ENCODE measurements at regions not wholly inside any gene's neighbourhood (a gene's known extent, or its start where the extent isn't known, plus 50 kb on each side); places are given as distances from the start of the nearest gene placed in this dataset.

DNA sequence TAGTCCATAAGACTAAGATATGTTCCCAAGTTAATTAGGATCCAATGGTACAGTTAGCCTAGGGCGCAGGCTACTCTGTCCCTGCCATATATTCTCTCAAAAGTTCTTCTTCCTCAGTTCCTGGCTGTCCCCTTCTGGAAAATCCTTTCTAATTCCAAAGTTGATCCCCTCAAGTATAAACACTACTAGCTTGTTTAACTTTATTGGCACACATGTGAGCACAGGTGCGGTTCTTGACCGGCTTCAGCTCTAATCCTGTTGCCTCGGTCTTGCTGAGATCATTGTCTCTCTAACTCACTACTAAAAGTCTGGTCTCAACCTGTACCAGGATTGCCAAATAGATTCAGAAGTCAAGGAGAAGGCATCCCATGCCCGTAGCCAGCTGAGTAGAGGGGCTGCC lies 89.0 kb downstream of the SEMA4F start:
- no peaks in the 10 kb centered on the region for H3K36me3 ChIP-seq (ENCODE audit: control insufficient read depth in 2 of 2, insufficient read depth in 1 of 2, low read length in 2 of 2)
- H3K4me3 ChIP-seq (ENCODE audit: low read depth, low read length): no peak overlapping the region
- no peak overlapping the region for H3K27ac ChIP-seq (ENCODE audit: extremely low read depth, low read depth, low read length)
- no peaks in the 10 kb centered on the region for H3K9me3 ChIP-seq (ENCODE audit: control insufficient read depth, insufficient read depth, low read depth, low read length)
- ChIA-PET CTCF (interaction anchor here (0.6 to 1.1 kb wide), 2 partner anchors 28 to 113 kb away, joined by 3 to 4 read pairs; no protein-coding TSS in a partner anchor), POLR2A (no interaction called here)
- no peaks in the 10 kb centered on the region for H3K4me1 ChIP-seq (ENCODE audit: control insufficient read depth, insufficient read depth, low read length)
- no peak for TF ChIP-seq ZNF623 (tag by site-specific recombination; IDR thresholded peaks at IDR 0.05)
- TF ChIP-seq, protein P1, sequence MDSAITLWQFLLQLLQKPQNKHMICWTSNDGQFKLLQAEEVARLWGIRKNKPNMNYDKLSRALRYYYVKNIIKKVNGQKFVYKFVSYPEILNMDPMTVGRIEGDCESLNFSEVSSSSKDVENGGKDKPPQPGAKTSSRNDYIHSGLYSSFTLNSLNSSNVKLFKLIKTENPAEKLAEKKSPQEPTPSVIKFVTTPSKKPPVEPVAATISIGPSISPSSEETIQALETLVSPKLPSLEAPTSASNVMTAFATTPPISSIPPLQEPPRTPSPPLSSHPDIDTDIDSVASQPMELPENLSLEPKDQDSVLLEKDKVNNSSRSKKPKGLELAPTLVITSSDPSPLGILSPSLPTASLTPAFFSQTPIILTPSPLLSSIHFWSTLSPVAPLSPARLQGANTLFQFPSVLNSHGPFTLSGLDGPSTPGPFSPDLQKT (IDR thresholded peaks at IDR 0.05; ENCODE audit: borderline replicate concordance, low read depth, low read length): no peak
- TF ChIP-seq, protein P2, sequence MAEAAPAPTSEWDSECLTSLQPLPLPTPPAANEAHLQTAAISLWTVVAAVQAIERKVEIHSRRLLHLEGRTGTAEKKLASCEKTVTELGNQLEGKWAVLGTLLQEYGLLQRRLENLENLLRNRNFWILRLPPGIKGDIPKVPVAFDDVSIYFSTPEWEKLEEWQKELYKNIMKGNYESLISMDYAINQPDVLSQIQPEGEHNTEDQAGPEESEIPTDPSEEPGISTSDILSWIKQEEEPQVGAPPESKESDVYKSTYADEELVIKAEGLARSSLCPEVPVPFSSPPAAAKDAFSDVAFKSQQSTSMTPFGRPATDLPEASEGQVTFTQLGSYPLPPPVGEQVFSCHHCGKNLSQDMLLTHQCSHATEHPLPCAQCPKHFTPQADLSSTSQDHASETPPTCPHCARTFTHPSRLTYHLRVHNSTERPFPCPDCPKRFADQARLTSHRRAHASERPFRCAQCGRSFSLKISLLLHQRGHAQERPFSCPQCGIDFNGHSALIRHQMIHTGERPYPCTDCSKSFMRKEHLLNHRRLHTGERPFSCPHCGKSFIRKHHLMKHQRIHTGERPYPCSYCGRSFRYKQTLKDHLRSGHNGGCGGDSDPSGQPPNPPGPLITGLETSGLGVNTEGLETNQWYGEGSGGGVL (tag by site-specific recombination; IDR thresholded peaks at IDR 0.05): no peak
- no peak for TF ChIP-seq ZNF404 (tag by site-specific recombination; IDR thresholded peaks at IDR 0.05)

DNA sequence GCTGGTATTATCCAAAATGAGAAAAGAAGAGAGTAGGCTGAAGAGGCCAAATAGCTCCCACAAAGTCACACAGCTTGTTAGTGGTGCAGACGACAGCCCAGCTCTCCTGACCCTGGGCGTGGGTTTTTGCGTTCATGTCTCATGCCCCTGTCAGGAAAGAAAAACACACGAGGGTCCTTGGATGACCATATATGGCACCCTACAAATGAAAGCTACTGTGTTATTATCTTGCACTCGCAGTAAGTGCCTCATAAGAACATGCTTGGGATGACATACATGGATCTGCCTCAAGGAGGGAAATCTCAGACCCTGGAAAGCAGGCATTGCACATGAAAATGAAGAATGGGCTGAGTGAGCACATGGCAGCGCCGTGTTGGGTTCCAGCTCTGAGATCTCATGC lies 89.7 kb downstream of the SEMA4F start:
- H3K4me3 ChIP-seq (ENCODE audit: low read depth, low read length): no peak overlapping the region
- no peaks in the 10 kb centered on the region for H3K9me3 ChIP-seq (ENCODE audit: control insufficient read depth, insufficient read depth, low read depth, low read length)
- no peak overlapping the region for H3K27ac ChIP-seq (ENCODE audit: extremely low read depth, low read depth, low read length)
- H3K36me3 ChIP-seq (ENCODE audit: control insufficient read depth in 2 of 2, insufficient read depth in 1 of 2, low read length in 2 of 2): no peaks in the 10 kb centered on the region
- no peak for TF ChIP-seq OSR2 (tag by site-specific recombination; IDR thresholded peaks at IDR 0.05)
- TF ChIP-seq, protein P3, sequence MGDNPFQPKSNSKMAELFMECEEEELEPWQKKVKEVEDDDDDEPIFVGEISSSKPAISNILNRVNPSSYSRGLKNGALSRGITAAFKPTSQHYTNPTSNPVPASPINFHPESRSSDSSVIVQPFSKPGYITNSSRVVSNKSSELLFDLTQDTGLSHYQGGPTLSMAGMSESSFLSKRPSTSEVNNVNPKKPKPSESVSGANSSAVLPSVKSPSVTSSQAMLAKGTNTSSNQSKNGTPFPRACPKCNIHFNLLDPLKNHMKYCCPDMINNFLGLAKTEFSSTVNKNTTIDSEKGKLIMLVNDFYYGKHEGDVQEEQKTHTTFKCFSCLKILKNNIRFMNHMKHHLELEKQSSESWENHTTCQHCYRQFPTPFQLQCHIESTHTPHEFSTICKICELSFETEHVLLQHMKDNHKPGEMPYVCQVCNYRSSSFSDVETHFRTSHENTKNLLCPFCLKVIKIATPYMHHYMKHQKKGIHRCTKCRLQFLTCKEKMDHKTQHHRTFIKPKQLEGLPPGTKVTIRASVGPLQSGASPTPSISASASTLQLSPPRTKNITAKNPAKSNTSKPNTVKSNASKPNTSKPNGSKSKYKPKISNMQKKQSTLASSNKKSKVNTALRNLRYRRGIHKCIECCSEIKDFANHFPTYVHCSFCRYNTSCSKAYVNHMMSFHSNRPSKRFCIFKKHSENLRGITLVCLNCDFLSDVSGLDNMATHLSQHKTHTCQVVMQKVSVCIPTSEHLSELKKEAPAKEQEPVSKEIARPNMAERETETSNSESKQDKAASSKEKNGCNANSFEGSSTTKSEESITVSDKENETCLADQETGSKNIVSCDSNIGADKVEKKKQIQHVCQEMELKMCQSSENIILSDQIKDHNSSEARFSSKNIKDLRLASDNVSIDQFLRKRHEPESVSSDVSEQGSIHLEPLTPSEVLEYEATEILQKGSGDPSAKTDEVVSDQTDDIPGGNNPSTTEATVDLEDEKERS (tag by site-specific recombination; IDR thresholded peaks at IDR 0.05): no peak
- TF ChIP-seq, protein P4, sequence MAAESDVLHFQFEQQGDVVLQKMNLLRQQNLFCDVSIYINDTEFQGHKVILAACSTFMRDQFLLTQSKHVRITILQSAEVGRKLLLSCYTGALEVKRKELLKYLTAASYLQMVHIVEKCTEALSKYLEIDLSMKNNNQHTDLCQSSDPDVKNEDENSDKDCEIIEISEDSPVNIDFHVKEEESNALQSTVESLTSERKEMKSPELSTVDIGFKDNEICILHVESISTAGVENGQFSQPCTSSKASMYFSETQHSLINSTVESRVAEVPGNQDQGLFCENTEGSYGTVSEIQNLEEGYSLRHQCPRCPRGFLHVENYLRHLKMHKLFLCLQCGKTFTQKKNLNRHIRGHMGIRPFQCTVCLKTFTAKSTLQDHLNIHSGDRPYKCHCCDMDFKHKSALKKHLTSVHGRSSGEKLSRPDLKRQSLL (tag by site-specific recombination; IDR thresholded peaks at IDR 0.05): no peak
- CTCF ChIA-PET: interaction anchor here (1.1 kb wide), 1 partner anchor 29 kb away, joined by 4 read pairs; no protein-coding TSS in a partner anchor
- POLR2A ChIA-PET: no interaction called here
- H3K4me1 ChIP-seq (ENCODE audit: control insufficient read depth, insufficient read depth, low read length): no peaks in the 10 kb centered on the region

DNA sequence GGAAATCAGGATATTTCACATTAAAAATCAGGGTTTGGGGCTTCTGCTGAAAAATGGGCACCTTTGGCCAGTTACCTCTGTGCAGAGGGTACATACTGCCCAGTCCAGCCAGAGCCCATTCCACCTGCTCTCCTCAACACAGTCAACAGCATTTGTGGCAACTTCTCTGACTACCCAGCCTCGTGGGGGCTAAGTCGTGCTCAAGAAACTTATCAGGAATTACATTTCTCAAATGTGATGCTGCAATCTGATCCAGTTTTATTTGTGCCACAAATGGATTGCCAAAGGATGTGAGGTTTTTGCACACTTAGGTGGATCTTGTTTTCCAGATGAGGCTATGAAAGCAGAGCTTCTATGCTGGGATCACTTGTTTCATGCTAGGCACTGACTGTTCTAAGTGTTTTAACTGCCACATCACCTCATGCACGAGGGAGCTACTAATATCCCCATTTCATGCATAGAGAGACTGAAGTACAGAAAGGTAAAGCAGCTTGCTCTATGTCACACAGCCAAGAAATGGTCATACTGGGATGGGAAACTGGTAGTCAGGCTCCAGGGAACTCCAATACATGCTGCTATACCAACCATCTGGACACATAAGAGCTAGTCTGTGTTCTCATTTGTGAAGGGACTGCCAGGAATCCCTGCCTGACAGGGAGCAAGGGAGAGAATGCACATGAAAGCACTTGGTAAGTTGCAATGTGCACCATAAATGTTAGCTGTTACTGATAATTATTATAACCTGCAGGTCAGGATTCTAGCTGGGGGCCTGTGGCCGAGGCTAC lies 89.0 kb upstream of the HK2 start:
- Histone ChIP-seq H3K36me3 (ENCODE audit: control insufficient read depth in 2 of 2, insufficient read depth in 1 of 2, low read length in 2 of 2) (no peaks in the 10 kb centered on the region), H3K4me3 (ENCODE audit: low read depth, low read length) (no peak overlapping the region), H3K27ac (ENCODE audit: extremely low read depth, low read depth, low read length) (no peak overlapping the region), H3K9me3 (ENCODE audit: control insufficient read depth, insufficient read depth, low read depth, low read length) (no peaks in the 10 kb centered on the region), H3K4me1 (ENCODE audit: control insufficient read depth, insufficient read depth, low read length) (no peaks in the 10 kb centered on the region)
- TF ChIP-seq, protein P5, sequence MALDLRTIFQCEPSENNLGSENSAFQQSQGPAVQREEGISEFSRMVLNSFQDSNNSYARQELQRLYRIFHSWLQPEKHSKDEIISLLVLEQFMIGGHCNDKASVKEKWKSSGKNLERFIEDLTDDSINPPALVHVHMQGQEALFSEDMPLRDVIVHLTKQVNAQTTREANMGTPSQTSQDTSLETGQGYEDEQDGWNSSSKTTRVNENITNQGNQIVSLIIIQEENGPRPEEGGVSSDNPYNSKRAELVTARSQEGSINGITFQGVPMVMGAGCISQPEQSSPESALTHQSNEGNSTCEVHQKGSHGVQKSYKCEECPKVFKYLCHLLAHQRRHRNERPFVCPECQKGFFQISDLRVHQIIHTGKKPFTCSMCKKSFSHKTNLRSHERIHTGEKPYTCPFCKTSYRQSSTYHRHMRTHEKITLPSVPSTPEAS (tag by site-specific recombination; IDR thresholded peaks at IDR 0.05): no peak
- TF ChIP-seq ZFHX2 (tag by site-specific recombination; conservative IDR thresholded peaks at IDR 0.05) (no peak), YY1 (tag by site-specific recombination; IDR thresholded peaks at IDR 0.05) (no peak), ZNF426 (tag by site-specific recombination; IDR thresholded peaks at IDR 0.05) (no peak)
- TF ChIP-seq, protein P6, sequence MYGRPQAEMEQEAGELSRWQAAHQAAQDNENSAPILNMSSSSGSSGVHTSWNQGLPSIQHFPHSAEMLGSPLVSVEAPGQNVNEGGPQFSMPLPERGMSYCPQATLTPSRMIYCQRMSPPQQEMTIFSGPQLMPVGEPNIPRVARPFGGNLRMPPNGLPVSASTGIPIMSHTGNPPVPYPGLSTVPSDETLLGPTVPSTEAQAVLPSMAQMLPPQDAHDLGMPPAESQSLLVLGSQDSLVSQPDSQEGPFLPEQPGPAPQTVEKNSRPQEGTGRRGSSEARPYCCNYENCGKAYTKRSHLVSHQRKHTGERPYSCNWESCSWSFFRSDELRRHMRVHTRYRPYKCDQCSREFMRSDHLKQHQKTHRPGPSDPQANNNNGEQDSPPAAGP (tag by site-specific recombination; IDR thresholded peaks at IDR 0.05): no peak
- POLR2A ChIA-PET: no interaction called here
- CTCF ChIA-PET: interaction anchor here (0.9 kb wide), 1 partner anchor 92 kb away, joined by 3 read pairs; no protein-coding TSS in a partner anchor

Measured in HEK293 (cell line).